Upper lobe of left lung (tissue), 4 donors: ENCODE measurements at regions not wholly inside any gene's neighbourhood (a gene's known extent, or its start where the extent isn't known, plus 50 kb on each side); places are given as distances from the start of the nearest gene placed in this dataset.

ENCODE experiments used
- POLR2A ChIP-seq, 4 donors: fragments of 450-650 bp; IDR thresholded peaks; one replicate each; pipeline ENCODE4 v1.5.1; 2016 to 2017; ENCODE audit warnings: antibody characterized with exemption in 4 of 4, mild to moderate bottlenecking in 2 of 4
- POLR2AphosphoS5 ChIP-seq, 2 donors: sonication (generic); formaldehyde crosslinking; IDR thresholded peaks; one replicate each; pipeline ENCODE4 v1.5.1; 2017; ENCODE audit warnings: antibody characterized with exemption in 2 of 2

- no peak for TF ChIP-seq POLR2AphosphoS5 (IDR thresholded peaks at IDR 0.05)
- no peak for TF ChIP-seq POLR2A (IDR thresholded peaks at IDR 0.05)
These were observed 440.0 kb downstream of the RFC3 start for GRCh38 chr13:34257966-34258365.
